K562 (cell line): ENCODE measurements at regions not wholly inside any gene's neighbourhood (a gene's known extent, or its start where the extent isn't known, plus 50 kb on each side); places are given as distances from the start of the nearest gene placed in this dataset.

Source experiments
- ERF ChIP-seq: fragments of 450-650 bp; formaldehyde crosslinking; IDR thresholded peaks from 2 replicates; pipeline ENCODE4 v1.4.0; 2020; ENCODE audit warnings: mild to moderate bottlenecking, mixed read lengths
- IFI16 ChIP-seq: fragments of 250-450 bp; sonication (Bioruptor Pico); IDR thresholded peaks from 2 replicates; pipeline ENCODE4 v2.1.2; 2022; ENCODE audit warnings: mild to moderate bottlenecking, inconsistent platforms
- MYC ChIP-seq, 2 experiments: fragments of 250-450 bp in 1 of 2; sonication (Bioruptor Pico) in 1 of 2; IDR thresholded peaks; 2 replicates each; pipeline versions ENCODE4 v1.5.1 to v1.6.1; 2012 to 2021; ENCODE audit warnings: low read depth in 2 of 2, borderline replicate concordance in 1 of 2, improper control_type of control experiment in 1 of 2, low read length in 1 of 2, mild to moderate bottlenecking in 1 of 2, moderate library complexity in 1 of 2
- POLR2A ChIP-seq: fragments of 450-650 bp; conservative IDR thresholded peaks from 2 replicates; pipeline ENCODE4 v1.6.1; 2016
- RBBP5 ChIP-seq: fragments of 200-600 bp; sonication (generic); IDR thresholded peaks from 2 replicates; pipeline ENCODE4 v1.6.1; 2012; ENCODE audit warnings: borderline replicate concordance, mild to moderate bottlenecking, low read length, control low read depth, inconsistent platforms; ENCODE audit not compliant: insufficient read depth, poor library complexity, severe bottlenecking
- TCF7 ChIP-seq: sonication (generic); IDR thresholded peaks from 2 replicates; pipeline ENCODE4 v1.6.1; 2016; ENCODE audit warnings: antibody characterized with exemption, borderline replicate concordance
- TEAD4 ChIP-seq, 2 experiments: sonication (generic) in 1 of 2; formaldehyde crosslinking in 1 of 2; IDR thresholded peaks; 2 replicates each; pipeline versions ENCODE4 v1.6.1 to v1.8.0; 2012 to 2022; ENCODE audit warnings: borderline replicate concordance in 1 of 2, inconsistent platforms in 1 of 2, low read length in 1 of 2, mild to moderate bottlenecking in 1 of 2, missing genetic modification reagents in 1 of 2
- ZFP36 ChIP-seq: fragments of 150-350 bp; IDR thresholded peaks from 2 replicates; pipeline ENCODE4 v1.6.1; 2018; ENCODE audit warnings: low read length, low read depth; ENCODE audit not compliant: partially characterized antibody
- TF ChIP-seq, protein P1 (sequence below): fragments of 450-650 bp; formaldehyde crosslinking; IDR thresholded peaks from 2 replicates; pipeline ENCODE4 v1.4.0; 2022; ENCODE audit warnings: missing genetic modification characterization

GRCh38 chr3:4042070-4042469 is 242.8 kb downstream of the LRRN1 start:
- TF ChIP-seq RBBP5: no peak
- TF ChIP-seq IFI16 (CRISPR knock-in tag): no peak
- no peak for TF ChIP-seq TEAD4 (IDR thresholded peaks at IDR 0.05; ENCODE audit: low read length)
- no peak for TF ChIP-seq TEAD4 (CRISPR knock-in tag; IDR thresholded peaks at IDR 0.05; ENCODE audit: borderline replicate concordance)
- TF ChIP-seq MYC (IDR thresholded peaks at IDR 0.05; ENCODE audit: low read depth, low read length): no peak
- TF ChIP-seq MYC (CRISPR knock-in tag; IDR thresholded peaks at IDR 0.05; ENCODE audit: borderline replicate concordance, low read depth): no peak
- TF ChIP-seq TCF7: no peak
- TF ChIP-seq, protein P1, sequence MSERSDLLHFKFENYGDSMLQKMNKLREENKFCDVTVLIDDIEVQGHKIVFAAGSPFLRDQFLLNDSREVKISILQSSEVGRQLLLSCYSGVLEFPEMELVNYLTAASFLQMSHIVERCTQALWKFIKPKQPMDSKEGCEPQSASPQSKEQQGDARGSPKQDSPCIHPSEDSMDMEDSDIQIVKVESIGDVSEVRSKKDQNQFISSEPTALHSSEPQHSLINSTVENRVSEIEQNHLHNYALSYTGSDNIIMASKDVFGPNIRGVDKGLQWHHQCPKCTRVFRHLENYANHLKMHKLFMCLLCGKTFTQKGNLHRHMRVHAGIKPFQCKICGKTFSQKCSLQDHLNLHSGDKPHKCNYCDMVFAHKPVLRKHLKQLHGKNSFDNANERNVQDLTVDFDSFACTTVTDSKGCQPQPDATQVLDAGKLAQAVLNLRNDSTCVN (CRISPR knock-in tag): no peak
- no peak for TF ChIP-seq ZFP36
- no peak for TF ChIP-seq ERF (CRISPR knock-in tag)
- TF ChIP-seq POLR2A: no peak
